ENCODE measurements at regions not wholly inside any gene's neighbourhood (a gene's known extent, or its start where the extent isn't known, plus 50 kb on each side); places are given as distances from the start of the nearest gene placed in this dataset.

GRCh38 chr11:92423115-92424034 lies 198.8 kb downstream of the FAT3 start:
- in situ Hi-C loops (cut with HindIII; ENCODE audit: low sequenced_read_pairs), result no loop called here

- in situ Hi-C loops (cut with HindIII; ENCODE audit: low sequenced_read_pairs), result no loop called here
These were observed 199.7 kb downstream of the FAT3 start for GRCh38 chr11:92424281-92424680.

GRCh38 chr11:92425127-92425526 lies 200.5 kb downstream of the FAT3 start:
- in situ Hi-C loops (cut with HindIII; ENCODE audit: low sequenced_read_pairs), result no loop called here

GRCh38 chr11:92432515-92432914 lies 207.9 kb downstream of the FAT3 start:
- in situ Hi-C loops (cut with HindIII; ENCODE audit: low sequenced_read_pairs), result no loop called here

GRCh38 chr11:92436034-92436920 lies 211.7 kb downstream of the FAT3 start:
- in situ Hi-C loops (cut with HindIII; ENCODE audit: low sequenced_read_pairs), result no loop called here

GRCh38 chr11:92439133-92439532 lies 214.5 kb downstream of the FAT3 start:
- in situ Hi-C loops (cut with HindIII; ENCODE audit: low sequenced_read_pairs), result no loop called here

GRCh38 chr11:92440701-92441442 lies 216.3 kb downstream of the FAT3 start:
- in situ Hi-C loops (cut with HindIII; ENCODE audit: low sequenced_read_pairs), result loop anchor here (5.0 kb wide), 1 partner anchor 86 kb away; no protein-coding TSS in a partner anchor

GRCh38 chr11:92441443-92441726 lies 216.8 kb downstream of the FAT3 start:
- in situ Hi-C loops (cut with HindIII; ENCODE audit: low sequenced_read_pairs), result loop anchor here (5.0 kb wide), 1 partner anchor 86 kb away; no protein-coding TSS in a partner anchor

GRCh38 chr11:92443199-92443598 lies 218.6 kb downstream of the FAT3 start:
- in situ Hi-C loops (cut with HindIII; ENCODE audit: low sequenced_read_pairs), result loop anchor here (5.0 kb wide), 1 partner anchor 84 kb away; no protein-coding TSS in a partner anchor

- in situ Hi-C loops (cut with HindIII; ENCODE audit: low sequenced_read_pairs), result no loop called here
These were observed 223.0 kb downstream of the FAT3 start for GRCh38 chr11:92447586-92447985.

- in situ Hi-C loops (cut with HindIII; ENCODE audit: low sequenced_read_pairs), result no loop called here
These were observed 224.6 kb downstream of the FAT3 start for GRCh38 chr11:92449222-92449621.

GRCh38 chr11:92449780-92450179 lies 225.2 kb downstream of the FAT3 start:
- in situ Hi-C loops (cut with HindIII; ENCODE audit: low sequenced_read_pairs), result no loop called here

GRCh38 chr11:92451063-92451462 lies 226.4 kb downstream of the FAT3 start:
- in situ Hi-C loops (cut with HindIII; ENCODE audit: low sequenced_read_pairs), result no loop called here

GRCh38 chr11:92453055-92453454 lies 228.4 kb downstream of the FAT3 start:
- in situ Hi-C loops (cut with HindIII; ENCODE audit: low sequenced_read_pairs), result no loop called here

- in situ Hi-C loops (cut with HindIII; ENCODE audit: low sequenced_read_pairs), result no loop called here
These were observed 230.7 kb downstream of the FAT3 start for GRCh38 chr11:92455210-92455790.

GRCh38 chr11:92457250-92457649 lies 232.6 kb downstream of the FAT3 start:
- in situ Hi-C loops (cut with HindIII; ENCODE audit: low sequenced_read_pairs), result no loop called here

- in situ Hi-C loops (cut with HindIII; ENCODE audit: low sequenced_read_pairs), result no loop called here
These were observed 233.9 kb downstream of the FAT3 start for GRCh38 chr11:92458486-92458885.

GRCh38 chr11:92460213-92460612 lies 235.6 kb downstream of the FAT3 start:
- in situ Hi-C loops (cut with HindIII; ENCODE audit: low sequenced_read_pairs), result no loop called here

- in situ Hi-C loops (cut with HindIII; ENCODE audit: low sequenced_read_pairs), result no loop called here
These were observed 236.8 kb downstream of the FAT3 start for GRCh38 chr11:92461447-92461846.

- in situ Hi-C loops (cut with HindIII; ENCODE audit: low sequenced_read_pairs), result no loop called here
These were observed 238.2 kb downstream of the FAT3 start for GRCh38 chr11:92462821-92463220.

GRCh38 chr11:92464822-92465221 lies 240.2 kb downstream of the FAT3 start:
- in situ Hi-C loops (cut with HindIII; ENCODE audit: low sequenced_read_pairs), result no loop called here

All from endothelial cell of hepatic sinusoid (primary cell).